ENCODE measurements at regions not wholly inside any gene's neighbourhood (a gene's known extent, or its start where the extent isn't known, plus 50 kb on each side); places are given as distances from the start of the nearest gene placed in this dataset.

DNA sequence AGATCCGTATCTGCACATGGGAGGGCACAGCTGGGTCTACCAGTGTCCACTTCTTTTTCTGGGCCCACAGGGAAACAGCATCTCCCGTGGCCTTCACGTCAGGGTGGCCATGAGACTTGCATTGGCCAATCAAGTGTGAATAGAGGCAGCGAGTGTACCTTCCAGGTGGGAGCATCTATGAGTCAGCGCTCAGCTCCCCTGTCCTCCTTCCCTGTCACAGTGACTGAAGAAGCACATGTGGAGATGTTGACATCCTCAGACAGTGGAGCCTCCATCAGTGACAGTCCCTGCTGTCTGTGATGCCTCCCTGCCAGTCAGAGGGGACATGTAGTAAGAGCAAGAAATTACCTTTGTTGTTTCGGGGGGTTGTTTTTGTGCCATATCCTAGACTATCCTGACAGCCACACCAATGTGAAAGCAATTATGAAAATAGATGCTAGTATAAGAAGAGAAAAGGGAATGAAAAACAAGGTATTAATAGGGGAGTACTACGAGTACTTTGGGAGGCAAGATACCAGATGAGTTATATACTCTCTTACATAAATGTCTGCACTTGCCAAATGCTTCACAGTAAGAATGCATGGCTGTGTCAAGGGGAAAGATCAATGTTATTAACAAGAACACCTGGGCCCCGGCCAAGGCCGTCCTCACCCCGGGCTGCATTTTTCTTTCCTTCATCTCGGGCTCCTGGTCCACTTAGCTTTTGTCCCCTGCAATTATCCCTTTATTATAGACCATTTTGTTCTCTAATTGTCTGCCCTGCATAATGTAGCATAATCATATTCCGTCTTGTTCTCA, 86.0 kb downstream of the MATN1 start:
- TF ChIP-seq EZH2phosphoT487 (IDR thresholded peaks at IDR 0.05; ENCODE audit: borderline replicate concordance) (no peak), SP1 (IDR thresholded peaks at IDR 0.05; ENCODE audit: low read depth) (no peak), CBX3 (IDR thresholded peaks at IDR 0.05; ENCODE audit: low read depth) (no peak), YY1 (IDR thresholded peaks at IDR 0.05; ENCODE audit: extremely low read depth, insufficient replicate concordance, low read depth, low read length) (no peak), ZNF274 (IDR thresholded peaks at IDR 0.05; ENCODE audit: low read depth, low read length) (no peak), RAD21 (IDR thresholded peaks at IDR 0.05; ENCODE audit: low read depth) (no peak), FOSL1 (IDR thresholded peaks at IDR 0.05; ENCODE audit: low read depth) (no peak), EGR1 (IDR thresholded peaks at IDR 0.05; ENCODE audit: low read depth) (no peak), ZFX (IDR thresholded peaks at IDR 0.05) (no peak), JUND (IDR thresholded peaks at IDR 0.05) (no peak), SIN3A (IDR thresholded peaks at IDR 0.05; ENCODE audit: low read depth) (no peak)
- TF ChIP-seq, protein P1, sequence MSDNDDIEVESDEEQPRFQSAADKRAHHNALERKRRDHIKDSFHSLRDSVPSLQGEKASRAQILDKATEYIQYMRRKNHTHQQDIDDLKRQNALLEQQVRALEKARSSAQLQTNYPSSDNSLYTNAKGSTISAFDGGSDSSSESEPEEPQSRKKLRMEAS (IDR thresholded peaks at IDR 0.05): no peak
- TF ChIP-seq, protein P2, sequence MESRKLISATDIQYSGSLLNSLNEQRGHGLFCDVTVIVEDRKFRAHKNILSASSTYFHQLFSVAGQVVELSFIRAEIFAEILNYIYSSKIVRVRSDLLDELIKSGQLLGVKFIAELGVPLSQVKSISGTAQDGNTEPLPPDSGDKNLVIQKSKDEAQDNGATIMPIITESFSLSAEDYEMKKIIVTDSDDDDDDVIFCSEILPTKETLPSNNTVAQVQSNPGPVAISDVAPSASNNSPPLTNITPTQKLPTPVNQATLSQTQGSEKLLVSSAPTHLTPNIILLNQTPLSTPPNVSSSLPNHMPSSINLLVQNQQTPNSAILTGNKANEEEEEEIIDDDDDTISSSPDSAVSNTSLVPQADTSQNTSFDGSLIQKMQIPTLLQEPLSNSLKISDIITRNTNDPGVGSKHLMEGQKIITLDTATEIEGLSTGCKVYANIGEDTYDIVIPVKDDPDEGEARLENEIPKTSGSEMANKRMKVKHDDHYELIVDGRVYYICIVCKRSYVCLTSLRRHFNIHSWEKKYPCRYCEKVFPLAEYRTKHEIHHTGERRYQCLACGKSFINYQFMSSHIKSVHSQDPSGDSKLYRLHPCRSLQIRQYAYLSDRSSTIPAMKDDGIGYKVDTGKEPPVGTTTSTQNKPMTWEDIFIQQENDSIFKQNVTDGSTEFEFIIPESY (IDR thresholded peaks at IDR 0.05; ENCODE audit: extremely low read depth, insufficient replicate concordance, low read length): no peak
- TF ChIP-seq, protein P3, sequence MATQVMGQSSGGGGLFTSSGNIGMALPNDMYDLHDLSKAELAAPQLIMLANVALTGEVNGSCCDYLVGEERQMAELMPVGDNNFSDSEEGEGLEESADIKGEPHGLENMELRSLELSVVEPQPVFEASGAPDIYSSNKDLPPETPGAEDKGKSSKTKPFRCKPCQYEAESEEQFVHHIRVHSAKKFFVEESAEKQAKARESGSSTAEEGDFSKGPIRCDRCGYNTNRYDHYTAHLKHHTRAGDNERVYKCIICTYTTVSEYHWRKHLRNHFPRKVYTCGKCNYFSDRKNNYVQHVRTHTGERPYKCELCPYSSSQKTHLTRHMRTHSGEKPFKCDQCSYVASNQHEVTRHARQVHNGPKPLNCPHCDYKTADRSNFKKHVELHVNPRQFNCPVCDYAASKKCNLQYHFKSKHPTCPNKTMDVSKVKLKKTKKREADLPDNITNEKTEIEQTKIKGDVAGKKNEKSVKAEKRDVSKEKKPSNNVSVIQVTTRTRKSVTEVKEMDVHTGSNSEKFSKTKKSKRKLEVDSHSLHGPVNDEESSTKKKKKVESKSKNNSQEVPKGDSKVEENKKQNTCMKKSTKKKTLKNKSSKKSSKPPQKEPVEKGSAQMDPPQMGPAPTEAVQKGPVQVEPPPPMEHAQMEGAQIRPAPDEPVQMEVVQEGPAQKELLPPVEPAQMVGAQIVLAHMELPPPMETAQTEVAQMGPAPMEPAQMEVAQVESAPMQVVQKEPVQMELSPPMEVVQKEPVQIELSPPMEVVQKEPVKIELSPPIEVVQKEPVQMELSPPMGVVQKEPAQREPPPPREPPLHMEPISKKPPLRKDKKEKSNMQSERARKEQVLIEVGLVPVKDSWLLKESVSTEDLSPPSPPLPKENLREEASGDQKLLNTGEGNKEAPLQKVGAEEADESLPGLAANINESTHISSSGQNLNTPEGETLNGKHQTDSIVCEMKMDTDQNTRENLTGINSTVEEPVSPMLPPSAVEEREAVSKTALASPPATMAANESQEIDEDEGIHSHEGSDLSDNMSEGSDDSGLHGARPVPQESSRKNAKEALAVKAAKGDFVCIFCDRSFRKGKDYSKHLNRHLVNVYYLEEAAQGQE (IDR thresholded peaks at IDR 0.05; ENCODE audit: low read depth): no peak
- ATAC-seq (no peak), DNase-seq (ENCODE audit: low read depth, low spot score) (no peak)
- no peaks in the 10 kb centered on the region for H3K4me1 ChIP-seq (ENCODE audit: control insufficient read depth in 1 of 2, insufficient read depth in 2 of 2, low read length in 2 of 2)
- ChIA-PET RAD21 (ENCODE audit: low non-redundant PET in 1 of 2, low total read pairs in 2 of 2, uncharacterized antibody in 2 of 2, unreplicated experiment in 2 of 2) (no interaction called here), POLR2A (no interaction called here), CTCF (no interaction called here)
- H3K36me3 ChIP-seq (ENCODE audit: control insufficient read depth in 1 of 2, insufficient read depth in 2 of 2, low read length in 2 of 2): no peaks in the 10 kb centered on the region
- no peak overlapping the region for H3K4me2 ChIP-seq (ENCODE audit: low read length)
- no peak overlapping the region for H3K4me3 ChIP-seq (replicated peaks in 1 of 2; ENCODE audit: low read depth in 1 of 2, low read length in 2 of 2)
- H3K9me3 ChIP-seq (ENCODE audit: control insufficient read depth in 1 of 2, insufficient read depth in 1 of 2, low read depth in 1 of 2, low read length in 2 of 2): no peaks in the 10 kb centered on the region
- intact Hi-C loops (cut with micrococcal nuclease): no loop called here
- H3K9ac ChIP-seq (ENCODE audit: low read length): no peak overlapping the region
- H2AFZ ChIP-seq (ENCODE audit: low read depth, low read length, poor library complexity, severe bottlenecking): no peak overlapping the region
- no peaks in the 10 kb centered on the region for H3K27me3 ChIP-seq (ENCODE audit: insufficient read depth, low read length)
- H3K79me2 ChIP-seq (ENCODE audit: insufficient read depth, low read length): no peaks in the 10 kb centered on the region
- H4K20me1 ChIP-seq (ENCODE audit: insufficient read depth): no peaks in the 10 kb centered on the region
- H3K27ac ChIP-seq (ENCODE audit: low read depth, low read length): no peak overlapping the region
- BruUV-seq (replicated peaks): no TSS peak
- H3K9me2 ChIP-seq (ENCODE audit: insufficient read depth): no peaks in the 10 kb centered on the region

Data from HCT116 (cell line).